SH-SY5Y (cell line): ENCODE measurements at regions not wholly inside any gene's neighbourhood (a gene's known extent, or its start where the extent isn't known, plus 50 kb on each side); places are given as distances from the start of the nearest gene placed in this dataset.

ENCODE experiments used
- GATA2 ChIP-seq: IDR thresholded peaks from 2 replicates; pipeline ENCODE4 v1.6.1; 2011; ENCODE audit warnings: mild to moderate bottlenecking, low read depth, low read length
- GATA3 ChIP-seq: IDR thresholded peaks from 2 replicates; pipeline ENCODE4 v1.6.1; 2011; ENCODE audit warnings: low read depth, mild to moderate bottlenecking, low read length, moderate library complexity

- TF ChIP-seq GATA2, result no peak
- no peak for TF ChIP-seq GATA3
Observed at GRCh38 chr16:63372283-63372682, 1336.0 kb upstream of the CDH8 start.

- TF ChIP-seq GATA2 (no peak), GATA3 (no peak)
Observed at GRCh38 chr16:63365649-63366304, 1329.5 kb upstream of the CDH8 start.

GRCh38 chr16:63363738-63364137 lies 1327.5 kb upstream of the CDH8 start:
- TF ChIP-seq GATA3 (no peak), GATA2 (no peak)

GRCh38 chr16:63361032-63361624 lies 1324.9 kb upstream of the CDH8 start:
- TF ChIP-seq GATA3 (no peak), GATA2 (no peak)

DNA sequence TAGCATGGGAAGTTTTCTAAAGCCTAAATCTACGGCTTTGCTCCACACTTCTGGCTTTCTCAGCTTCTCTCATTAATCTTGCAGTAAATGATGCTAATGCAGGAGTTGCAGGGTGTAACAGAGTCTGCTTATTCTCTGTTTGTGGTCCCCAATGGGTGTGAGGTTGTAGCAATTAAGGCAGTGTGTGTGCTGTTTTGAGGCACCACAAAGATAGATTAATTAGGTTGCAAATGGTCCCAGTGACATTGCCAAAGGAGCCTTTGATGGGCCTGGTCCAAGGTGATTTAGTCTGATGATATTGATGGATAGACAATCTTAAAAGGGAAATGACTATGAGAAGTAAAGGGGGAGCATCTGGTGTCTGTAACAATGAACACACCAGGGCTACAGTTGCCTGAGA lies 1313.7 kb upstream of the CDH8 start:
- TF ChIP-seq GATA3, result no peak
- TF ChIP-seq GATA2, result no peak

DNA sequence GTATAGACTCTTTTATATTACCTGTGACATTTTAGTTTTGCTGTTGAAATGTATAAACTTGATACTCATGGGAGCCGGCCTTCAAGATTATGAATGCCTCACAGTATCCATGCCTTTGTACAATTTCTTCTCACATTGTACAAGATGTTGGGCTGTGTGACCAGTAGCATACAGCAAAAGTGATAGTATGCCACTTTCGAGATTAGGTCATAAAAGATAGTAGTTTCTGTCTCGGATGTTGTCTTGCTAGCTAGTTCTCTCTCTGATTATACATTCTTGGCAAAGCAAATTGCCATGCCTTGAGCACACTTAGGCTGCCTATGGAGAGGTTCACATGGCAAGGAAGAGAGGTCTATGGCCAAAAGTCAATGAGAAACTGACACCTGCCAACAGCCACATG lies 1309.8 kb upstream of the CDH8 start:
- no peak for TF ChIP-seq GATA2
- TF ChIP-seq GATA3, result no peak

GRCh38 chr16:63337264-63337663 lies 1301.0 kb upstream of the CDH8 start:
- no peak for TF ChIP-seq GATA3
- TF ChIP-seq GATA2, result no peak

DNA sequence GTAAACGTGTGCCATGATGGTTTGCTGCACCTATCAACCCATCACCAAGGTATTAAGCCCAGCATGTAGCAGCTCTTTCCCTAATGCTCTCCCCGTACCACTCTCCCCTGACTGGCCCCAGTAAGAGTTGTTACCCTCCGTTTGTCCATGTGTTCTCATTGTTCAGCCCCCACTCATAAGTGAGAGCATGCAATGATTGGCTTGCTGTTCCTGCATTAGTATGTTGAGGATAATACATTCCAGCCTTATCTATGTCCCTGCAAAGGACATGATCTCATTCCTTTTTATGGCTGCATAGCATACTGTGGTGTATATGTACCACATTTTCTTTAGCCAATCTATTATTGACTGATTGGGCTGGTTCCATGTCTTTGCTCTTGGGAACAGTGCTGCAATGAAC lies 1294.9 kb upstream of the CDH8 start:
- TF ChIP-seq GATA3 (no peak), GATA2 (no peak)

DNA sequence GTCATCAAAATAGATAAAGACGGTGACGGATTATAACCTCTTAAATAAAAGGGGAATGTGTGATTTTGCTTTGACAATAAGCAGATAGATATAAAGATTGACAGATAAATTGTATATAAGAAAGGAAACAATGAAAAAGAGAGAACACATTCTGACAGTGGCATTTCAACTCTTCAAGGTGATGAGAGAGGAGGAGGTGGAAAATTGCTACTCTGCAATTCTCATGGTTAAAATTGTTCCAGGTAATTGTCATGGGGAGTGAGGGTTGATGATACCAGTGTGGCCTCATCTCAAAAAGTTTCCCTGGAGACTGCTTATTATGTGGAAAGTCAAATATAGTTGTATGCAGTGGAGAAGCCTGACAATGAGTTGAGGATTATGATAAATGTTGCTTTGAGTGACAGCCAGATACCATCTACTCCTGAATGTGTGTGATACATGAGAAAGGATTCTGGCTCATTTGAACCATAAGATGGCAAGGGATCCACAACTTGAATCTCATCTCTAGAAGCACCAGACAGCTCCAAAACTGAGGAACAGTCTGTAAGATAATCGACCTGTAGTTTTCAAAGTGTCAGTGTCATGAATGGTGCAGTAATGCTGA lies 1290.6 kb upstream of the CDH8 start:
- TF ChIP-seq GATA2 (no peak), GATA3 (no peak)

DNA sequence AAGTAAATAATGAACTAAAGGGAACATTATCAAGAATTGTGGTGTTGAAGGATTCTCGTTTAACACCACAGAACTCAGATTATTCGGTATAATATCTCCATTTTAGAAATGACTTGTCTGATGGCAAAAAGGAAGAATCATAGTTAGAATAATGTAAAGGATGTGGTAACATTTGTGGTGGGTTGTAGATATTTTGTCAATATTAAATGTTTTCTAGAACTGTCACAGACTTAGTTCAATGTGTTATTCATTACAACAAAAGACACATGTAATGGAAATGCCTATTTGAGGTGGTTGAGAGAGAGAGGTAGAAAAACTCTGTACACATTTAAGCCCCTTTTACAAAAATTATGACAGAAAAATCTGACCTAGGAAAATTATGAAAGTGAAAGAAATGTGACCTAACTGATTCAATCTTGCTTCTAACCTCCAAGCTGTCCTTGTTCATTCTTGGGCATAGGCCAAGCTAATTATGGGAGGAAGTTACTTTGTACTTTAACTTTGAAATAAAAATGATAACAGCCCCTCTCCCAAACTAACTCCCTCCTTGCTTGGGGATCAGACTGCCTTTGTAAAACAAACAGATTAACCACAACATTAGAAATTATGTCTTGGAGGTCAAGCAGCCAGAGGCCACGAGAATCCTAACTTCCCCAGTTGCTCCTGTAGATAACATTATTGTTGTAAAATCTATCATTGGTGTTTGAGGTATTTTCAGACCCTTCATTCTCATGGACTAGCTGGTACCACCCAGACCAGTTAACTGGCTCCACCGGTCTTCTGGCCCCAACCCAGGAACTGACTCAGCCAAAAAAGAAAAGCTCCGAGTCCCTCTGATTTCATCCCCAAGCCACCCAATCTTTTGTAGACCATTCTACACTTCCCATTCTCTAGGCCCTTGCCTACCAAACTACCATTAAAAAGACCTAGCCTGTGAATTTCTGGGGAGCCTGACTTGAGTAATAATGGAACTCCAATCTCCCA lies 1287.8 kb upstream of the CDH8 start:
- TF ChIP-seq GATA3, result no peak
- no peak for TF ChIP-seq GATA2

DNA sequence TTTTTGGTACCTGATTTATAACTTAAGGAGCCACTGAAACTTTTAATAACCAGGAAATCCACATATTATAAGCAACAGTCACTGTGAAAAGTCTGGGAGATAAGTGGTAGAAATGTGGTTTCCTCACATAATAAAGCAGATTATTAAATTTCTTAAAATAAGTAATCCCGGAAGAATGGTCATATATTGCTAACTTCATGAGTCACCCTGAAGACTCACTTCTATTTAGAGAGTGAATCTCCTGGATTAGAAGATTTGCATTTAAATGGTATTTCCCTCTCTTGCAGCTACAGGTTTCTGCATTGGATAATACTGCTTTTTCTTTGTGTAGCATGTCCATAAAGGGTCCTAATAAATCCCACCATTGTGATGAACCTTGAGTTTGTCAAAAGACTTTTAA lies 1286.8 kb upstream of the CDH8 start:
- TF ChIP-seq GATA3 (no peak), GATA2 (no peak)

- TF ChIP-seq GATA3, result no peak
- TF ChIP-seq GATA2, result no peak
Observed at GRCh38 chr16:63315229-63315628, 1279.0 kb upstream of the CDH8 start.

DNA sequence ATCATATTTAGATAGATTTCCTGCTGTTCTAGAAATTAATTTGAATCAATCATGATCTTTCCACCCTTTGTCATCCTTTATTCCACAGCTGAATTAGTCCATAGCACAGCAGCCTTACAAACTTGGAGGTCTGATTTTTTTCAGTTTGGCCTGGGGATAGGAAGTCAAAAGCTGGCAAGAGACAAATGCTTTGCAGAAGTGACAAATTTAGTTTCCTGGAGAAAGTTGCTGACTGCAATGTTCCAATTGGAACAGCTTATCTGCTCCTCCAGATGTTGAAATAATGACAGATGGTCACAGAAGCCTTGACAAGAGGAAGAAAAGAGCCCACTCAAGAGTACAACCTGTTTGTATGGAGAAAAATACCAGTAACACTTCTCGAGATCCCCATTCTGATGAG lies 1276.1 kb upstream of the CDH8 start:
- TF ChIP-seq GATA2, result 0 out of 2 replicates have a peak, but pooled peaks have one; percentile 11
- TF ChIP-seq GATA3, result peak; percentile 29; the same call in 1 of the 2 replicates

DNA sequence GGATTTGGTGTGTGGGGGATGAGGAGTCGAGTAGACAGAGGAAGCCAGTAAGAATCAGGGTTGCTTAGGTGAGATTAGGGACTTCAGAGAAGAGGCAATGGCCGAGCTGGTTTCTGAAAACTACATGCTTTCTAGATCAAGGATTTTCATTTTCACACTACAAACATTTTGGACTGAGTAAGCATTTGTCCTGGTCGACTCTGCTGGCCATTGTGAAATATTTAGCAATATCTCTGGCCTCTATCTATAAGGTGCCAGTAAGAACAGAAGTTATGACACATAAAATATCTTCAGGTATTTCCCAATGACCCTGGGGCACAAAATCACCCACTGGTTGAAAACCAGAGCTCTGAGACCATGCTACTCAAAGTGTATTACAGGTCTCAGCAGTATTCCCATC lies 1275.1 kb upstream of the CDH8 start:
- TF ChIP-seq GATA2, result no peak
- no peak for TF ChIP-seq GATA3

- TF ChIP-seq GATA2 (no peak), GATA3 (no peak)
Observed at GRCh38 chr16:63302811-63303210, 1266.6 kb upstream of the CDH8 start.
